GM23338 (cell line): ENCODE measurements at regions not wholly inside any gene's neighbourhood (a gene's known extent, or its start where the extent isn't known, plus 50 kb on each side); places are given as distances from the start of the nearest gene placed in this dataset.

Source experiments
- ATAC-seq: fragments of 200-7000 bp; cut with Tn5 transposase; 3 replicates; pipeline ENCODE4 v1.9.1; 2020
- DNase-seq: peaks from one replicate; pipeline ENCODE4 v3.0.0-alpha.2; 2015; ENCODE audit warnings: low spot score
- H2AFZ ChIP-seq: fragments of 200-600 bp; sonication (generic); 2 replicates; pipeline ENCODE4 v1.8.0; 2016; ENCODE audit warnings: antibody characterized with exemption, mild to moderate bottlenecking, moderate library complexity
- H3F3A ChIP-seq: fragments of 200-600 bp; sonication (generic); replicated peaks from 2 replicates; pipeline ENCODE4 v1.8.0; 2017; ENCODE audit warnings: antibody characterized with exemption, mixed run types, low read depth
- H3K27ac ChIP-seq: fragments of 200-600 bp; sonication (generic); 2 replicates; pipeline ENCODE4 v1.6.1; 2016; ENCODE audit warnings: low read depth
- H3K27me3 ChIP-seq: fragments of 200-600 bp; sonication (generic); 2 replicates; pipeline ENCODE4 v1.8.0; 2016; ENCODE audit warnings: mild to moderate bottlenecking, mixed run types, moderate library complexity; ENCODE audit not compliant: insufficient read depth
- H3K36me3 ChIP-seq: fragments of 200-600 bp; sonication (generic); 2 replicates; pipeline ENCODE4 v1.8.0; 2016; ENCODE audit warnings: mild to moderate bottlenecking; ENCODE audit not compliant: insufficient read depth
- H3K4me1 ChIP-seq: fragments of 200-600 bp; sonication (generic); 2 replicates; pipeline ENCODE4 v1.8.0; 2016; ENCODE audit warnings: mild to moderate bottlenecking, moderate library complexity; ENCODE audit not compliant: insufficient read depth
- H3K4me2 ChIP-seq: fragments of 200-600 bp; sonication (generic); 2 replicates; pipeline ENCODE4 v1.7.1; 2017; ENCODE audit warnings: mixed run types
- H3K4me3 ChIP-seq: fragments of 200-600 bp; sonication (generic); 2 replicates; pipeline ENCODE4 v1.6.1; 2016; ENCODE audit warnings: mixed run types
- H3K79me2 ChIP-seq: fragments of 200-600 bp; sonication (generic); replicated peaks from 2 replicates; pipeline ENCODE4 v1.8.0; 2017; ENCODE audit warnings: mild to moderate bottlenecking; ENCODE audit not compliant: insufficient read depth
- H3K9me2 ChIP-seq: fragments of 200-600 bp; sonication (generic); 2 replicates; pipeline ENCODE4 v1.8.0; 2017; ENCODE audit not compliant: insufficient read depth
- H4K20me1 ChIP-seq: fragments of 200-600 bp; sonication (generic); replicated peaks from 2 replicates; pipeline ENCODE4 v1.8.0; 2017; ENCODE audit warnings: mild to moderate bottlenecking; ENCODE audit not compliant: insufficient read depth
- H3K27ac Mint-ChIP-seq: 2 replicates; pipeline ENCODE4 v1.8.0; 2020; ENCODE audit warnings: inconsistent platforms, mild to moderate bottlenecking, moderate library complexity, mixed read lengths
- H3K27me3 Mint-ChIP-seq: 3 replicates; pipeline ENCODE4 v1.8.0; 2022; ENCODE audit warnings: low read depth, mild to moderate bottlenecking, moderate library complexity, mixed read lengths, inconsistent platforms; ENCODE audit not compliant: insufficient read depth, poor library complexity
- H3K36me3 Mint-ChIP-seq: 3 replicates; pipeline ENCODE4 v1.8.0; 2021; ENCODE audit warnings: low read depth, mild to moderate bottlenecking, inconsistent platforms, moderate library complexity, mixed read lengths
- H3K4me1 Mint-ChIP-seq: 3 replicates; pipeline ENCODE4 v1.8.0; 2020; ENCODE audit warnings: mild to moderate bottlenecking, inconsistent platforms, mixed read lengths
- H3K4me3 Mint-ChIP-seq: 3 replicates; pipeline ENCODE4 v1.8.0; 2021; ENCODE audit warnings: moderate library complexity, mild to moderate bottlenecking, inconsistent platforms, mixed read lengths
- H3K9me3 Mint-ChIP-seq: 3 replicates; pipeline ENCODE4 v1.8.0; 2020; ENCODE audit warnings: moderate library complexity, mild to moderate bottlenecking, inconsistent platforms, mixed read lengths
- CREB1 ChIP-seq: fragments of 250-450 bp; sonication (Bioruptor Pico); IDR thresholded peaks from 2 replicates; pipeline ENCODE4 v1.5.0; 2020; ENCODE audit warnings: low read depth, mild to moderate bottlenecking, moderate library complexity
- CTCF ChIP-seq, 2 experiments: fragments of 200-600 bp in 1 of 2; sonication (generic) in 1 of 2; conservative IDR thresholded peaks; 2 replicates each; pipeline versions ENCODE4 v1.5.1 to v1.6.1; 2016 to 2017; ENCODE audit warnings: antibody characterized with exemption in 2 of 2, low read depth in 2 of 2, mild to moderate bottlenecking in 2 of 2, moderate library complexity in 1 of 2
- EZH2 ChIP-seq: fragments of 200-600 bp; sonication (generic); IDR thresholded peaks from one replicate; pipeline ENCODE4 v1.8.0; 2017; ENCODE audit warnings: antibody characterized with exemption, mild to moderate bottlenecking, low read depth; ENCODE audit not compliant: unreplicated experiment
- JUNB ChIP-seq: IDR thresholded peaks from one replicate; pipeline ENCODE4 v1.6.1; 2016; ENCODE audit warnings: antibody characterized with exemption; ENCODE audit not compliant: unreplicated experiment
- NANOG ChIP-seq: IDR thresholded peaks from 2 replicates; pipeline ENCODE4 v1.6.1; 2016; ENCODE audit warnings: antibody characterized with exemption, borderline replicate concordance
- ZNF114 ChIP-seq: fragments of 250-450 bp; sonication (Bioruptor Pico); IDR thresholded peaks from 2 replicates; pipeline ENCODE4 v1.5.0; 2020; ENCODE audit warnings: mild to moderate bottlenecking, moderate library complexity
- ZNF331 ChIP-seq: fragments of 250-450 bp; sonication (Bioruptor Pico); IDR thresholded peaks from 2 replicates; pipeline ENCODE4 v1.5.0; 2020; ENCODE audit warnings: low read depth, mild to moderate bottlenecking, moderate library complexity
- ZNF462 ChIP-seq: fragments of 250-450 bp; sonication (Bioruptor Pico); IDR thresholded peaks from 2 replicates; pipeline ENCODE4 v1.5.0; 2020; ENCODE audit warnings: mild to moderate bottlenecking, moderate library complexity
- TF ChIP-seq, protein P1 (sequence below): IDR thresholded peaks from one replicate; pipeline ENCODE4 v1.6.1; 2018; ENCODE audit warnings: antibody characterized with exemption; ENCODE audit not compliant: unreplicated experiment
- TF ChIP-seq, protein P2 (sequence below): IDR thresholded peaks from 2 replicates; pipeline ENCODE4 v1.6.1; 2016; ENCODE audit warnings: antibody characterized with exemption

- H3K27ac ChIP-seq: no peak overlapping the region
- Mint-ChIP-seq H3K27ac (no peak overlapping the region), H3K36me3 (no peaks in the 10 kb centered on the region), H3K27me3 (peaks cover 5% of the 10 kb centered on the region), H3K9me3 (no peaks in the 10 kb centered on the region), H3K4me1 (peaks cover 40% of the 10 kb centered on the region), H3K4me3 (no peak overlapping the region)
- no peak overlapping the region for H3K4me2 ChIP-seq
- H4K20me1 ChIP-seq: no peaks in the 10 kb centered on the region
- H3K79me2 ChIP-seq: no peaks in the 10 kb centered on the region
- H2AFZ ChIP-seq: no peak overlapping the region
- peaks cover 6% of the 10 kb centered on the region; the same call in 1 of the 2 replicates for H3K4me1 ChIP-seq
- no peaks in the 10 kb centered on the region for H3K27me3 ChIP-seq
- H3F3A ChIP-seq: no peaks in the 10 kb centered on the region
- ATAC-seq (no peak), DNase-seq (no peak)
- H3K9me2 ChIP-seq: no peaks in the 10 kb centered on the region
- no peaks in the 10 kb centered on the region for H3K36me3 ChIP-seq
- H3K4me3 ChIP-seq: no peak overlapping the region
- no peak for TF ChIP-seq JUNB
- TF ChIP-seq CTCF (conservative IDR thresholded peaks at IDR 0.05; ENCODE audit: low read depth in 2 of 2): no peak
- TF ChIP-seq, protein P1, sequence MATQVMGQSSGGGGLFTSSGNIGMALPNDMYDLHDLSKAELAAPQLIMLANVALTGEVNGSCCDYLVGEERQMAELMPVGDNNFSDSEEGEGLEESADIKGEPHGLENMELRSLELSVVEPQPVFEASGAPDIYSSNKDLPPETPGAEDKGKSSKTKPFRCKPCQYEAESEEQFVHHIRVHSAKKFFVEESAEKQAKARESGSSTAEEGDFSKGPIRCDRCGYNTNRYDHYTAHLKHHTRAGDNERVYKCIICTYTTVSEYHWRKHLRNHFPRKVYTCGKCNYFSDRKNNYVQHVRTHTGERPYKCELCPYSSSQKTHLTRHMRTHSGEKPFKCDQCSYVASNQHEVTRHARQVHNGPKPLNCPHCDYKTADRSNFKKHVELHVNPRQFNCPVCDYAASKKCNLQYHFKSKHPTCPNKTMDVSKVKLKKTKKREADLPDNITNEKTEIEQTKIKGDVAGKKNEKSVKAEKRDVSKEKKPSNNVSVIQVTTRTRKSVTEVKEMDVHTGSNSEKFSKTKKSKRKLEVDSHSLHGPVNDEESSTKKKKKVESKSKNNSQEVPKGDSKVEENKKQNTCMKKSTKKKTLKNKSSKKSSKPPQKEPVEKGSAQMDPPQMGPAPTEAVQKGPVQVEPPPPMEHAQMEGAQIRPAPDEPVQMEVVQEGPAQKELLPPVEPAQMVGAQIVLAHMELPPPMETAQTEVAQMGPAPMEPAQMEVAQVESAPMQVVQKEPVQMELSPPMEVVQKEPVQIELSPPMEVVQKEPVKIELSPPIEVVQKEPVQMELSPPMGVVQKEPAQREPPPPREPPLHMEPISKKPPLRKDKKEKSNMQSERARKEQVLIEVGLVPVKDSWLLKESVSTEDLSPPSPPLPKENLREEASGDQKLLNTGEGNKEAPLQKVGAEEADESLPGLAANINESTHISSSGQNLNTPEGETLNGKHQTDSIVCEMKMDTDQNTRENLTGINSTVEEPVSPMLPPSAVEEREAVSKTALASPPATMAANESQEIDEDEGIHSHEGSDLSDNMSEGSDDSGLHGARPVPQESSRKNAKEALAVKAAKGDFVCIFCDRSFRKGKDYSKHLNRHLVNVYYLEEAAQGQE: no peak
- TF ChIP-seq EZH2: no peak
- no peak for TF ChIP-seq CREB1 (CRISPR knock-in tag)
- TF ChIP-seq ZNF114 (CRISPR knock-in tag): no peak
- TF ChIP-seq ZNF331 (CRISPR knock-in tag): no peak
- TF ChIP-seq, protein P2, sequence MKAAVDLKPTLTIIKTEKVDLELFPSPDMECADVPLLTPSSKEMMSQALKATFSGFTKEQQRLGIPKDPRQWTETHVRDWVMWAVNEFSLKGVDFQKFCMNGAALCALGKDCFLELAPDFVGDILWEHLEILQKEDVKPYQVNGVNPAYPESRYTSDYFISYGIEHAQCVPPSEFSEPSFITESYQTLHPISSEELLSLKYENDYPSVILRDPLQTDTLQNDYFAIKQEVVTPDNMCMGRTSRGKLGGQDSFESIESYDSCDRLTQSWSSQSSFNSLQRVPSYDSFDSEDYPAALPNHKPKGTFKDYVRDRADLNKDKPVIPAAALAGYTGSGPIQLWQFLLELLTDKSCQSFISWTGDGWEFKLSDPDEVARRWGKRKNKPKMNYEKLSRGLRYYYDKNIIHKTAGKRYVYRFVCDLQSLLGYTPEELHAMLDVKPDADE: no peak
- no peak for TF ChIP-seq ZNF462 (CRISPR knock-in tag)
- no peak for TF ChIP-seq NANOG
These were observed 60.6 kb downstream of the PABIR2 start for GRCh38 chrX:134736356-134736755.
